ENCODE measurements at regions not wholly inside any gene's neighbourhood (a gene's known extent, or its start where the extent isn't known, plus 50 kb on each side); places are given as distances from the start of the nearest gene placed in this dataset.

GRCh38 chr4:116150152-116150551 is 935.2 kb downstream of the TRAM1L1 start:
- TF ChIP-seq CTCF (IDR thresholded peaks at IDR 0.05) (no peak), POLR2A (IDR thresholded peaks at IDR 0.05) (no peak), POLR2AphosphoS5 (IDR thresholded peaks at IDR 0.05) (no peak), EP300 (IDR thresholded peaks at IDR 0.05) (no peak)

All from sigmoid colon (tissue), 4 donors.